Astrocyte (in vitro differentiated cells and primary cell): ENCODE measurements at regions not wholly inside any gene's neighbourhood (a gene's known extent, or its start where the extent isn't known, plus 50 kb on each side); places are given as distances from the start of the nearest gene placed in this dataset.

Experiments used
- CTCF ChIP-seq: IDR thresholded peaks from 2 replicates; pipeline ENCODE4 v1.5.1; 2011; ENCODE audit warnings: low read depth, mild to moderate bottlenecking, inconsistent platforms, low read length, moderate library complexity; ENCODE audit not compliant: insufficient read depth
- EZH2 ChIP-seq: IDR thresholded peaks from 2 replicates; pipeline ENCODE4 v1.6.1; 2012; ENCODE audit warnings: mild to moderate bottlenecking, low read length, inconsistent platforms; ENCODE audit not compliant: insufficient read depth

- TF ChIP-seq CTCF (peak; percentile 17), EZH2 (no peak)
Observed at GRCh38 chr4:156113138-156113765, 159.6 kb upstream of the CTSO start.
